Keratinocyte (primary cell): ENCODE measurements at regions not wholly inside any gene's neighbourhood (a gene's known extent, or its start where the extent isn't known, plus 50 kb on each side); places are given as distances from the start of the nearest gene placed in this dataset.

Source experiments
- DNase-seq: peaks from one replicate; pipeline ENCODE4 v3.0.0-alpha.2; 2011; ENCODE audit warnings: low read depth, missing footprints, low spot score
- FAIRE-seq: peaks from 2 replicates; lab custom pipeline; 2011; peaks lifted over from hg19 to GRCh38; lab: Jason Lieb, UNC
- H2AFZ ChIP-seq: 2 replicates; pipeline ENCODE4 v1.6.0; 2012; ENCODE audit warnings: low read length, control low read depth, inconsistent platforms; ENCODE audit not compliant: control insufficient read depth
- H3K27ac ChIP-seq: 2 replicates; pipeline ENCODE4 v1.5.1; 2011; ENCODE audit warnings: low read length; ENCODE audit not compliant: control insufficient read depth, insufficient read depth
- H3K27me3 ChIP-seq: 3 replicates; pipeline ENCODE4 v1.6.0; 2011; ENCODE audit warnings: low read length; ENCODE audit not compliant: control insufficient read depth, insufficient read depth; ENCODE audit errors: extremely low read depth
- H3K36me3 ChIP-seq, 2 experiments: 2 replicates in 1 of 2; 3 replicates in 1 of 2; pipeline ENCODE4 v1.5.1; 2011; ENCODE audit warnings: low read length in 2 of 2, mild to moderate bottlenecking in 1 of 2; ENCODE audit not compliant: control insufficient read depth in 2 of 2, insufficient read depth in 2 of 2; ENCODE audit errors: extremely low read depth in 1 of 2
- H3K4me1 ChIP-seq: 3 replicates; pipeline ENCODE4 v1.5.1; 2011; ENCODE audit warnings: low read length; ENCODE audit not compliant: control insufficient read depth, insufficient read depth; ENCODE audit errors: extremely low read depth
- H3K4me2 ChIP-seq: 3 replicates; pipeline ENCODE4 v1.6.0; 2011; ENCODE audit warnings: low read depth, low read length; ENCODE audit not compliant: control insufficient read depth, insufficient read depth; ENCODE audit errors: extremely low read depth
- H3K4me3 ChIP-seq, 3 experiments: fragments of 200-600 bp in 1 of 3; sonication (generic) in 1 of 3; 2 replicates in 2 of 3; 3 replicates in 1 of 3; pipeline ENCODE4 v1.5.1; 2011 to 2016; ENCODE audit warnings: low read length in 3 of 3, mild to moderate bottlenecking in 3 of 3, control low read depth in 2 of 3, inconsistent platforms in 1 of 3, low read depth in 1 of 3, mixed read lengths in 1 of 3, mixed run types in 1 of 3, moderate library complexity in 1 of 3; ENCODE audit not compliant: control insufficient read depth in 2 of 3, insufficient read depth in 2 of 3; ENCODE audit errors: extremely low read depth in 1 of 3
- H3K79me2 ChIP-seq: 2 replicates; pipeline ENCODE4 v1.6.0; 2012; ENCODE audit warnings: low read length; ENCODE audit not compliant: control insufficient read depth, insufficient read depth
- H3K9ac ChIP-seq: 3 replicates; pipeline ENCODE4 v1.6.0; 2011; ENCODE audit warnings: low read length; ENCODE audit not compliant: control insufficient read depth, insufficient read depth; ENCODE audit errors: extremely low read depth
- H3K9me1 ChIP-seq: 3 replicates; pipeline ENCODE4 v1.6.0; 2011; ENCODE audit warnings: low read length; ENCODE audit not compliant: control insufficient read depth, insufficient read depth; ENCODE audit errors: extremely low read depth
- H3K9me3 ChIP-seq: 2 replicates; pipeline ENCODE4 v1.5.1; 2012; ENCODE audit warnings: low read depth, low read length; ENCODE audit not compliant: control insufficient read depth
- H4K20me1 ChIP-seq: 3 replicates; pipeline ENCODE4 v1.6.0; 2011; ENCODE audit warnings: low read length; ENCODE audit not compliant: control insufficient read depth, insufficient read depth; ENCODE audit errors: extremely low read depth
- CTCF ChIP-seq, 3 experiments: IDR thresholded peaks in 1 of 3; conservative IDR thresholded peaks in 1 of 3; optimal IDR thresholded peaks in 1 of 3; 2 replicates in 2 of 3; 3 replicates in 1 of 3; pipeline versions ENCODE3 to v1.5.1; 2011; ENCODE audit warnings: low read length in 3 of 3, mild to moderate bottlenecking in 3 of 3, moderate library complexity in 2 of 3, control low read depth in 1 of 3, inconsistent platforms in 1 of 3; ENCODE audit not compliant: insufficient read depth in 2 of 3; ENCODE audit errors: extremely low read depth in 1 of 3
- EZH2 ChIP-seq: IDR thresholded peaks from one replicate; pipeline ENCODE4 v1.6.1; 2012; ENCODE audit warnings: inconsistent platforms, mild to moderate bottlenecking, low read length, moderate library complexity
- dilution Hi-C: fragments of 300-500 bp; cut with MboI; formaldehyde crosslinking; loops from one replicate; pipeline ENCODE4 v1.7.0; 2020; ENCODE audit warnings: low sequenced_read_pairs; ENCODE audit not compliant: extremely low pct_ligation_motif_present

GRCh38 chr4:34921391-34921790, 1322.9 kb downstream of the ARAP2 start:
- no peaks in the 10 kb centered on the region for H3K79me2 ChIP-seq
- no peak overlapping the region for H3K27ac ChIP-seq
- H3K27me3 ChIP-seq = no peaks in the 10 kb centered on the region
- no peak for FAIRE-seq
- no peak overlapping the region for H3K4me2 ChIP-seq
- no peak for DNase-seq
- no peaks in the 10 kb centered on the region for H3K4me1 ChIP-seq
- no peaks in the 10 kb centered on the region for H3K9me1 ChIP-seq
- no peaks in the 10 kb centered on the region for H3K9me3 ChIP-seq
- dilution Hi-C loops = no loop called here
- TF ChIP-seq EZH2 = no peak
- TF ChIP-seq CTCF (optimal IDR thresholded peaks at IDR 0.05 in 1 of 3, IDR thresholded peaks at IDR 0.05 in 1 of 3, conservative IDR thresholded peaks at IDR 0.05 in 1 of 3; ENCODE audit: extremely low read depth in 1 of 3, insufficient read depth in 2 of 3, low read length in 3 of 3) = no peak
- H2AFZ ChIP-seq = no peak overlapping the region
- no peak overlapping the region for H3K4me3 ChIP-seq
- no peaks in the 10 kb centered on the region for H3K36me3 ChIP-seq
- H3K9ac ChIP-seq = no peak overlapping the region
- no peaks in the 10 kb centered on the region for H4K20me1 ChIP-seq

- no peaks in the 10 kb centered on the region for H3K4me1 ChIP-seq
- no peak overlapping the region for H3K4me3 ChIP-seq
- TF ChIP-seq EZH2 = no peak
- H2AFZ ChIP-seq = no peak overlapping the region
- FAIRE-seq (no peak), DNase-seq (no peak)
- H3K9me3 ChIP-seq = no peaks in the 10 kb centered on the region
- dilution Hi-C loops = no loop called here
- H3K36me3 ChIP-seq = no peaks in the 10 kb centered on the region
- no peak overlapping the region for H3K4me2 ChIP-seq
- no peak overlapping the region for H3K27ac ChIP-seq
- H3K9me1 ChIP-seq = no peaks in the 10 kb centered on the region
- no peaks in the 10 kb centered on the region for H4K20me1 ChIP-seq
- no peak overlapping the region for H3K9ac ChIP-seq
- no peaks in the 10 kb centered on the region for H3K79me2 ChIP-seq
- H3K27me3 ChIP-seq = no peaks in the 10 kb centered on the region
Measured at GRCh38 chr4:34922325-34922724, 1322.0 kb downstream of the ARAP2 start.

GRCh38 chr4:34932591-34932990, 1311.7 kb downstream of the ARAP2 start:
- DNase-seq = no peak
- no peak overlapping the region for H2AFZ ChIP-seq

More at GRCh38 chr4:34932591-34932990, 1311.7 kb downstream of the ARAP2 start:
- FAIRE-seq = no peak
- H3K4me3 ChIP-seq = no peak overlapping the region
- dilution Hi-C loops = no loop called here
- no peak overlapping the region for H3K9ac ChIP-seq
- no peaks in the 10 kb centered on the region for H3K9me1 ChIP-seq
- TF ChIP-seq EZH2 (no peak), CTCF (optimal IDR thresholded peaks at IDR 0.05 in 1 of 3, IDR thresholded peaks at IDR 0.05 in 1 of 3, conservative IDR thresholded peaks at IDR 0.05 in 1 of 3; ENCODE audit: extremely low read depth in 1 of 3, insufficient read depth in 2 of 3, low read length in 3 of 3) (no peak)
- no peaks in the 10 kb centered on the region for H3K4me1 ChIP-seq
- H3K4me2 ChIP-seq = no peak overlapping the region
- no peaks in the 10 kb centered on the region for H4K20me1 ChIP-seq
- no peaks in the 10 kb centered on the region for H3K79me2 ChIP-seq
- H3K36me3 ChIP-seq = no peaks in the 10 kb centered on the region
- H3K27me3 ChIP-seq = no peaks in the 10 kb centered on the region
- no peak overlapping the region for H3K27ac ChIP-seq
- peaks cover 2% of the 10 kb centered on the region for H3K9me3 ChIP-seq
